NT2/D1 (cell line): ENCODE measurements at regions not wholly inside any gene's neighbourhood (a gene's known extent, or its start where the extent isn't known, plus 50 kb on each side); places are given as distances from the start of the nearest gene placed in this dataset.

Experiments
- SUZ12 ChIP-seq: IDR thresholded peaks from 2 replicates; pipeline ENCODE4 v1.6.1; 2011; ENCODE audit not compliant: insufficient read length, insufficient read depth; ENCODE audit errors: extremely low read depth
- YY1 ChIP-seq: IDR thresholded peaks from 2 replicates; pipeline ENCODE4 v1.6.1; 2011; ENCODE audit not compliant: insufficient read length, insufficient read depth
- ZNF274 ChIP-seq: IDR thresholded peaks from 2 replicates; pipeline ENCODE4 v1.6.1; 2011; ENCODE audit warnings: mild to moderate bottlenecking, low read depth, low read length

- TF ChIP-seq YY1 (no peak), SUZ12 (no peak), ZNF274 (no peak)
These were observed 175.0 kb downstream of the OTUD1 start for GRCh38 chr10:23613900-23614299.
